GM18498 (cell line): ENCODE measurements at regions not wholly inside any gene's neighbourhood (a gene's known extent, or its start where the extent isn't known, plus 50 kb on each side); places are given as distances from the start of the nearest gene placed in this dataset.

Source experiments
- ATAC-seq: cut with Tn5 transposase; IDR thresholded peaks from one replicate; pipeline ENCODE4 v1.9.1; 2021; ENCODE audit warnings: mild to moderate bottlenecking, moderate library complexity; ENCODE audit not compliant: unreplicated experiment

GRCh38 chr5:2222246-2222992 lies 339.7 kb upstream of the IRX4 start:
- no peak for ATAC-seq

- no peak for ATAC-seq
These were observed 338.7 kb upstream of the IRX4 start for GRCh38 chr5:2221450-2221849.

- ATAC-seq: no peak
These were observed 338.0 kb upstream of the IRX4 start for GRCh38 chr5:2220741-2221140.

- ATAC-seq: no peak
These were observed 336.5 kb upstream of the IRX4 start for GRCh38 chr5:2219149-2219776.

DNA sequence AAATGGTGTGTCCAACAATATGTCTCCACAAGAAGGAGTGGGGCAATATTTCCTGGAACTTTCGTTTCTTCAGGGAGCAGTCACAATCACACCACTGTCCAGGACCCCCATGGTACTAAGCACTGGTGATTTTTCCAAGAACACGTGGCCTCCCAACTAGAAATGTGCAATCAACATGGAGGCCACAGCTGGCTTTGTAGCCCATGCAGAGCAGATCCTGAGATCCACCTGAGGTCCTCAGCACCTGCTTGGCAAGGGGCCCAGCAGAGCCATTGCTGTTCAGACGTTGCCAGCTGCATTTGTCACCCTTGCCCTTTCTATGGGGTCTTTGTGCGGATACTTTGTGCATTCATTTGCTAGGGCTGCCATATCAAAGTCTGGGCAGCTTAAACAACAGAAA lies 334.5 kb upstream of the IRX4 start:
- no peak for ATAC-seq

DNA sequence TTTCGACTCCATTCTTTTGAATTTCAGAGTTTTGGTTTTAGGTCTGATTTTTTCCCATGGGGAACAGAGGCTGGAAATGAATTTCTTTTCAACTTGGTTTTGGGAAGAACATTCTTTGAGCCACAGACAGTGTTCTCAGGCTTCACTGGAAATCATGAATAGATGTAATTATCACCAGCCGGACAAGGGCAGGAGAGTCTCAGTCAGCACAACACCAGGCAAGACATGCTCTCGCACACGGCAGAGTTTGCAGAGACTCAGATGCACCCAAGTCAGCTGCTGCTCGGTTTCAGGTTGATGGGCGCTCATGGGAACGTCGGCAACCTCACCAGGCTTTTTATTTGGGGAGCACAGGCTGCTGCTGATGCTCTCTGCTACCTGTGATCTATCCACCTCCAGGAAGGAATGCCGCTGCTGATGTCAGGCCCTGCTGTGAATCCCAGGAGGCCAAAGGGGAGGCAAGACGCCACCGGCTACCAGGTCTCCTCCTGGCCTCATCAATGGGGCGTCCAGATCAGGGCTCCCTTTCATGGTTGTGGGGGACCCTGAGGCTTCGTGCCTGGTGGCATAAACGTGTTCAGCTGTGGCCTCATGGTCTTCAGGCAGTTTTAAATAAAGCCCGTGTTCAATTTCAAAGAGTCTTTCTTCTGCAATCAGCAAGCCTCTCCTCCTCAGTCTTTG lies 332.3 kb upstream of the IRX4 start:
- no peak for ATAC-seq

DNA sequence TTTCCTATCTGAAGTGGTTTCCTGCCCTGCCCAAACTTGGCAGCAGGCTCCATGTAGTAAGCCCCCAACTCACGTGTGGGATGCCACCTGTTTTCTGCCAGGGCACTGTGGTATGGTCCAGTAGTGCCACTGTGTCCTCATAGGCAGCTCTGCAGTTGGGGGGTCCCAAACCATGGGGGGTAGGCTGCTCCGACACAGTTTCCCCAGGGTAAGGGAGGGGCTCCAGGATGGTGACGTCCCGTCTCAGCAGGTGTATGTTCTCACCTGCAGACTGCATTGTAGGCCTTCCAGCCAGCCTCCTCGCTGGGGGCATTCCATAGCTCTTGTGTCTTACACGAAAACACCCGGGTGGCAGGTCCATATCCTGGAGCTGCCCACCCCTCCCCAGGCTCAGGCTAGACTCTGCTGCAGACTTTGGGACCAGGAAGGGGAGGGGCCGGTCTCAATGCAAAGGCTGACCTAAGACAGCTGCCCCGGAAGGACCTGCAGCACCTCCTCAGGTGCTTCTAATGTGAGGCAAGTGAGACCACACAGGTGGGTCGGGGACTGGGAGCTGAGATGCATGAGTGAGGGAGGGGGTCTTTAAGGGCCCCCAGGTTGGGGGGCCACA lies 330.5 kb upstream of the IRX4 start:
- no peak for ATAC-seq

GRCh38 chr5:2212481-2212880 lies 329.8 kb upstream of the IRX4 start:
- ATAC-seq: no peak

DNA sequence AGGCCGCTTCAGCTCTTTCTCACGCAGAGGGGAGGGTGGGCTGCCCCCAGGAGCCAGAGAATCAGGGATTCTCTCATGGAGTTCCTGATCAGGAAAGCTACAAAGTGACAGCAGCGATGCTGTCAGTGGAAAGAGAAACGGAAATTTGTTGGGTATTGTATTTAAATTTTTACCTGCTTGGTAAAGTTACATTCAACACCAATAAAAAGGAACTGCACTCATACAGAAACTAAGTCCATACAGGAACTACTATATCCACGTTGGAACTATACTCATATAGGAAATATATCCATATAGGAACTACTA lies 325.5 kb upstream of the IRX4 start:
- no peak for ATAC-seq

- no peak for ATAC-seq
These were observed 324.9 kb upstream of the IRX4 start for GRCh38 chr5:2207416-2208238.

GRCh38 chr5:2207109-2207399 lies 324.3 kb upstream of the IRX4 start:
- no peak for ATAC-seq

- ATAC-seq: no peak
These were observed 323.8 kb upstream of the IRX4 start for GRCh38 chr5:2206293-2207108.

DNA sequence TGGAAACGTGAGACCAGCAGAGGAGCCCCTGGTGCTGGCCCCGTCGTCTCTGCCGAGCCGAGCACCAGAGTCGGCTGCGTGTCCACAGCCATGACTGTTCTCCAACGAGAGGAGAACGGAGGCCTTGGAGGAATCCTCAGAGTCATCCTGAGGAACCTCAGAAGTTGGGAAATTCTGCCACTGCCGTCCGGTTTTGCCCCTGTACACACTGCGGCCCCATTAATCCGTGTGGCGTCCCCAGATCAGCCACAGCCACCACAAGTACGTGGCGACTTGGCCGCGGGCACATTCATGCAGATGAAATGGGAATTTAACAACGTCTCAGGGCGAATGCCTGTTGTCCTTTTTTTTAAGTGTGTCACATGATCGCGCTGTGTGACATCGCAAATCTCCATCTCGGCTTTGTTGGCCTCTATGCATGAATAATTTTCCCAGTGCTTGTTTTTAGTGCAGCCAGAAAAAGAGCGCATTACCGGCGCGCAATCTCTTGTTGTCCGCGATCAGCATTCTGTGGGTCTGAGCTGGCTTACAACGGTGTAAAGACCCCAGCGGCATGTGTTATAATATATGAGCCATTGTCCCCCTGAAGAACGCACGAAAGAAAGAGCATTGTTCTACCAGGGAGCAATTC lies 323.0 kb upstream of the IRX4 start:
- no peak for ATAC-seq

- ATAC-seq: no peak
These were observed 322.5 kb upstream of the IRX4 start for GRCh38 chr5:2205185-2205585.

DNA sequence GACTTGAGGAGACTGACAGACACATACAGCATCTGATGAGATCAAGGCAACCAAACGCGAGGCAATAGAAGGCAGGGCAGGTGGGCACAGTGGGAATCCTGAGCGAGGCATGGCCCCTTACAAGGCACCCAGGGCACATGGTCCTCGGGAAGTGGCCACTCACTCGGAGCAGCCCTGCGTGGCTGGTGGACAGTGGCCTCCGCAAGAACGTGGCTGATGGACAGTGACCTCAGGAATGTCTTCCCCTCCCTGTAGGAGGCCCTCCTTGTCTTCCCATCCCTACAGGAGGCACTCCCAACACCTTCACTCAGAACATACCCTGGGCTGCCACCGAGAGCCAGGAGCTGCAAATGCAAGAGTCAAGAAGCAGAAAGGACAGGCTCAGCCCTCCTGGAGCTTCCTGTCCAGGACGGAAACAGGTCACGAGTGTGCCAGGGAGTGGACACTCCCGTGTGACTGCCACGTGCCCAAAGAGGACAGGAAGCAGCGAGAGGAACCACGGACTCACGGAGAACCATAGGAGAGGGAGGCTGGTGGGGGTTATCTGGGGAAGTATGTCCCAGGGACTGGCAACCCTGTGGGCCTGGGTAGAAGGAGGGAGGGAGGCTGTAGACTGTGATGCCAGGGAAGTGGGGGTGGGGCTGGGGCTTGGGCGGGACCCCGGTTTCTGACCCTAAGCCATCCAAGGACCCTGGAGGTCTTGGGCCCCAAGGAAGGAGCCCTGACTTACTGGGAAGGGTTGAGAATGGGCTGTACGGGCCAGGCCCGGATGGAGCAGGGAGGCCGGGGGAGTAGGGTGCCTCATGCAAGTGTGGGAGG lies 321.9 kb upstream of the IRX4 start:
- no peak for ATAC-seq

- ATAC-seq: no peak
These were observed 321.0 kb upstream of the IRX4 start for GRCh38 chr5:2203774-2204173.

DNA sequence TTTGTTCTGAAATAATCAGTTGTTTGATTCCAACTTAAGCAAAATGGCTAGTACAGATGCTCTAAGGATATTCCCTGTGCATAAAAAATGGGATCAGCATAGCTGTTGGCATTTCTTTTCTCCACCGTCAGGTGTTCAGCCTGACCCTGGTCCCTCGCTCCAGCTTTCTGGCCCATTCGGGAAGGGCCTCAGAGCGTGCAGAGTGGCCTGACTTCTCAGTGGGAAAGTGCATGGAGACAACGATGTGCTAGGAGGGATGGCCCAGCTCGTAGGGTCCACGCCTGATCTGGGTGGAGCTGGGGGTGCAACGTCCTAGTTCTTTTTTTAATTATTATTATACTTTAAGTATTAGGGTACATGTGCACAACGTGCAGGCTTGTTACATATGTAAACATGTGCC lies 319.1 kb upstream of the IRX4 start:
- no peak for ATAC-seq

DNA sequence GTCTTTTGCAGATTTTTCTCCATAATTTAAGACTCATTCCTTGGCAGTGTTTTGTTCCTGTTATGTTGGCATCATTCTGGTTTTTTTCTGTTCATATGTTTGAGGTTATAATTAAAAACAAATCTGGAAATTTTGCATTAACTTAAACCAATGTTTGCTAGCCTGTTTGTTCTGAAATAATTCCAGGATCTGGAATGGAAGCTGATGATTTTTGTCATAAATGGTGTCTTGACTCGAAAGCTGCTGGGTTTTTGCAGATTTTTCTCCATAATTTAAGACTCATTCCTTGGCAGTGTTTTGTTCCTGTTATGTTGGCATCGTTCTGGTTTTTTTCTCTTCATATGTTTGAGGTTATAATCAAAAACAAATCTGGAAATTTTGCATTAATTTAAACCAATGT lies 318.7 kb upstream of the IRX4 start:
- ATAC-seq: no peak

DNA sequence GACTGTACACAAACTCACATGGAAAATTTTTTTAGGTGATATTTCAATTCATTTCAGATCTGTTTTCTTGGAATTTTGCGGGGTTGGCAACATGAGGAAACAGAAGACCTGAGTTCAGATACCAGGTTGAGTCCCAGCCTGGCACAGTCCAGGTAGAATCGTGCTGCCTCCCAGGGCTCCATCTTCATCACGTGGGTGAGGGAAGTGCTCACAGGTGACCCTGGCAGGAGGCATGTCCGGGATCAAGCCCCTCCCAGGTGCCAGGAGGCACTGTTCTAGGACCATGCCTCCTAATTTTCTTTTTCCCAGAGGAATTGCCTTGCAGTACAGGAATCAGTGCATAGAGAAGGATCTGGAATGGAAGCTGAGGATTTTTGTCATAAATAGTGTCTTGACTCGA lies 318.3 kb upstream of the IRX4 start:
- ATAC-seq: no peak
